GM19099 (cell line): ENCODE measurements at regions not wholly inside any gene's neighbourhood (a gene's known extent, or its start where the extent isn't known, plus 50 kb on each side); places are given as distances from the start of the nearest gene placed in this dataset.

Source experiments
- POLR2A ChIP-seq: IDR thresholded peaks from 3 replicates; pipeline ENCODE4 v1.6.1; 2011; ENCODE audit warnings: low read depth; ENCODE audit not compliant: insufficient read length; ENCODE audit errors: extremely low read depth

DNA sequence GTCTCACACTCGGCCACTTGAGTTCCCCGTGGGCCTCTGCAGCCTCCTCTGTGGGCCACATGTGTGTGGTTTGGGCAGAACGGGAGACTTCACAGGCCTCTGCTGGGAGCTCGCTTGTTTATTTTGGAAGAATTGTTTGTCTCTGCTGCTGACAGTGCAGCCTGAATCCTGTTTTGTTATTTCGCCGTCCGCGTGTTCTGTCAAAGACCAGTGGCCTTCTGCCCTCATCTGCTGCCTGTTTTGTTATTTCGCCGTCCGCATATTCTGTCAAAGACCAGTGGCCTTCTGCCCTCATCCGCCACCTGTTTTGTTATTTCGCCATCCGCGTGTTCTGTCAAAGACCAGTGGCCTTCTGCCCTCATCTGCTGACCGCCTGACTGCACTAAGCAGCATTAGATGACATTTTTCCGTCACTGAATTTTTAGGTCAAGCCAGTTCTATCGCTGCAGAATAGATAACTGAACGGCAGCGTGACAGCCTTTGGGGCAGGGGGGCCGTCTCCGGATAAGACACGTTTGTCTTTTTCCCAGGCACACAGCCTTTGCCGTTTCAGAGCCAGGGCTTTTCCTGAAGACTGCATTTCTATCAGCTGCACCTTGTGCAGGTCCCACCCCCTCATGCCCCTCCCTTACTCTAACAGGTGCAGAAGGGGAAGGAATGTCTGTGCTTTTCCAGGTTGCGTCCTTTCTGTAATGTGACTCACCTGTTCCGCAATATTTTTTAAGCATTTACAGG, 158.5 kb upstream of the AFDN start:
- no peak for TF ChIP-seq POLR2A

DNA sequence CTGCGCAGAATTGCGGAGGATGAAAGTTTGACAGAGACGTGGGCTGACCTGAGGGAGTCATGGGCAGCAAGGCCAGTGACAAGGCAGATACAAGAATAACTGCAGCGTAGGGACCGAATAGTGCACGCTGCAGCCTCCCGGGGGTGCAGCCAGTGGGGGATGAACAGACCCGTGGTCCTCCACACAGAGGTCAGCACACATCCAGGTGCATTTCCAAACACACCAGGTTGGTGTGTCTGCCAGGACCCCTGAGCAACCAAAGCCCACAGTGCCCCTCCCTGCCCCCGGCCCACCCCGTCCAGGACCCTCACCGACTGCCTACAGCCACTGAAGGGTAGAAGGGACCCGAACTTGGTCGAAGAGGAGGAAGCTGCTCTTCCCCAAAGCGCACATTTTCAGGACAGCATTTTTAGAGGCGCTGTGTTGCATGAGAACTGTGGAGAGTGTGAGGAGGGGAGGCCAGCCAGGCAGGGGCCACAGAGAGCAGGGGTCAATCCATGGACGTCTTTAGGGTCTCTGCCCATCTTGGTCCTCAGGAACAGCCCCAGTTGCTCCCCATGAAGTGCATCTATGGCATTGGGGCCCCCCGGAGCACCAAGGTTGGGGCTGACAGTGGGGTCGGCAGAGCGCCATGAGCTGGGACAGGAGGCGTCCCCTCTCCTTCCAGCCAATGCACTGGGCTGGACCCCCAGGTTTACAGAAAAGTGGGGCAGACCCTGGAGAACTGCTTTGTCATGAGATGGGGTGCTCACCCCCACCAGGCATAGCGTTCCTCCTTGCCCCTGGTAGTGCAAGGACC, 157.8 kb upstream of the AFDN start:
- TF ChIP-seq POLR2A: no peak

DNA sequence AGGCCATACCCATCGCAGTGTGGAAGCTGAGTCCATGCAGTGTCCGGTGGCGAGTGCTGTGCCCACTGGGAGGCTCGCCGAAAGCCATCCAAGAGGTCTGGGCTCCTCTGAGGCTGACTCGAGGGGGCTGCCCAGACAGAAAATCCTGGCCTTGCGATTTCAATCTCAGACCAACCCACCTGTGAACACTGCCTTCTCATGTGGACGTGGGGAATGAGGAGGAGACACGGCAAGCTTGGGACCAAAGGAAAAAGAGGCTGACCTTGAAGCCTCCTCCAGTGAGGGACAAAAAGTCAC, 157.2 kb upstream of the AFDN start:
- TF ChIP-seq POLR2A: no peak

DNA sequence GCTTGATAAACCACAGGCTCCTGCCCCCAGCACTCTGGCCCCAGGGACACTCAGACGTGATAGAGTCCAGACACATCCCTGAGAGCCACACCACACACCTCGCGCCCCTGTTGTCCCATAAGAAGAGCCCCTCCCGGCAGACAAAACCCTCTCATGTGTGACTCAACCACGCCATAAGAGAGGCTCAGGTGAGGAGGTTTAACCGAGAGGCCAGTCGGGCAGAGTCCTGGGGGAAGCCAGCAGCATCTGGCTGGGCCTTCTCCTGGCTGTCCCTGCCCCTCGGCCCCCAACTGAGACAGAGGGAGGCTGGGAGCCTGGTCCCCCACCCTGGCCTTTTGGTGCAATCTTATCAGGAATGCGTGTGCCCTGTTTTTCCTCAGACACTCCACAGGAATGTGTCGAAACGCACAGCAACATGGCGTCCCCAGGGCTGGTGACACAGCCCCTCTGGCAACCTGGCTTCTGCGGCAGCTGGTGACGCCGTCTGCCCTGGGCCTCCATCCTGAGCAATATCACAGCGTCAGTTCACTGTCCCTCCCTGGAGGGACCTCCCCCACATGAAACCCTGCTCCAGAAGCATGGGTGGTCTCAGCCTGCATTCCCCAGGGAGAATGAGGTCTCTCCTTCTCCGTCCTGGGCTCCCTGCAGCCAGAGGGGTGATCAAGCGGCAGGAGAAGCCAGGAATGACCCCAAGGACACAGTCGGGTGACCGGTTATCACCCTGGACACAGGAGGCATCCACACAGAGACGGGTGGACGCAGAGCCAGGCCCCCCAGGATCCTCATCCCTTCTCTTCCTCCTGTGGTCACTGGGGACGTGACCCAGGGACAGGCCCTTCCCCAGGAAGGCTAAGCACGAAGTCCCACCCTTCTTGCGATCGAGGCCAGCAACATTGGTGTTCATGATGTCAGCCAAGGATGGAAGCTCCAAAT, 156.6 kb upstream of the AFDN start:
- no peak for TF ChIP-seq POLR2A

DNA sequence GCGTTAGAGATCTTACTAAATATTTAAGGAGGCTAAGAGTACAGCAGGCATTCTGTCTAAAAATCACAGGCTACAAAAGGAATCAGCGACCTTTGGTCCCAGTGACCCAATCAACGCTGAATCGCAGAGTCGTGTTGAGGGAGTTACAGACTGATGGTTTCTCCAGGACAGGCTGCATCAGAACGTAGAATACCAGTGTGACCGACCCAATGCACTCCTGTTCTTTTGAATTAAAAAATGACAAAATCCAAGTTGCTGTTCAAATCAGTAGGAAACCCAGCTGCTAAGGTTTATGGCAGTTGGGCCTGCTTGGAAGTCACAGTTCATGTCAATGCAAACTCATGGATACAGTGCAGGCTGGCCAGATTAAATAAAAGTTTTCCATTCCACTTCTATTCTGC, 155.8 kb upstream of the AFDN start:
- no peak for TF ChIP-seq POLR2A

DNA sequence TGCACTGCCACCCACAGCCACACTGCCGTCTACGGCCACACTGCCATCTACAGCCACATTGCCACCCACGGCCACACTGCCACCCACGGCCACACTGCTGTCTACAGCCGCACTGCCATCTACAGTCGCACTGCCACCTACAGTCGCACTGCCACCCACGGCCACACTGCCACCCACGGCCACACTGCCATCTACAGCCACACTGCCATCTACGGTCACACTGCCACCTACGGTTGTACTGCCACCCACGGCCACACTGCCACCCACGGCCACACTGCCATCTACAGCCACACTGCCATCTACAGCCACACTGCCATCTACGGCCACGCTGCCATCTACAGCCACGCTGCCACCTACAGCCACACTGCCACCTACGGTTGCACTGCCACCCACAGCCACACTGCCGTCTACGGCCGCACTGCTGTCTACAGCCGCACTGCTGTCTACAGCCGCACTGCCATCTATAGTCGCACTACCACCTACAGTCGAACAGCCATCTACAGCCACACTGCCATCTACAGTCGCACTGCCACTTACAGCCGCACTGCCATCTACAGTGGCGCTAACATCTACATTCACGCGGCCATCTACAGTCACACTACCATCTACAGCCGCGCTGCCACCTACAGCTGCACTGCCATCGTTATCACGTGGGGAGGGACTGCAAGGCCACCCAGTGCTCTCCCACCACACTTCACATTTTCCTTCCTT, 154.6 kb upstream of the AFDN start:
- TF ChIP-seq POLR2A: no peak

DNA sequence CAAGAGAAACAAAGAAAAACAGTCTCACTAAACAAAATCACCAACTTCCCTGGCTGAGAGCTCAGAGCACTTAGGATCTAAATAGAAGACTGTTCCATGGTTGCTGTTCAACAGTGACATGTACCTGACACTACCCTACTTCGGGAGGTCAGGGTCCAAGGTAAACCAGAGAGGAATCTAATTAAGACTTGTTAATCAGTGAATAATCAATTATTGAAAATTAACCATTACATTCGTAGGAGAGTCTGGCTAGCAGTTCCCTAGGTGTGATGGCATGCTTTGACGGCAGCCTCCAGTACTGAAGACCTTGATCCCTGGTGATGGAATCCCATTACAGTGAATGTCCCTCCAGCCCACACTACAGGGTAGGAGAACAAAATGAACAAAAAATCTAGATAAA, 154.0 kb upstream of the AFDN start:
- TF ChIP-seq POLR2A: no peak

DNA sequence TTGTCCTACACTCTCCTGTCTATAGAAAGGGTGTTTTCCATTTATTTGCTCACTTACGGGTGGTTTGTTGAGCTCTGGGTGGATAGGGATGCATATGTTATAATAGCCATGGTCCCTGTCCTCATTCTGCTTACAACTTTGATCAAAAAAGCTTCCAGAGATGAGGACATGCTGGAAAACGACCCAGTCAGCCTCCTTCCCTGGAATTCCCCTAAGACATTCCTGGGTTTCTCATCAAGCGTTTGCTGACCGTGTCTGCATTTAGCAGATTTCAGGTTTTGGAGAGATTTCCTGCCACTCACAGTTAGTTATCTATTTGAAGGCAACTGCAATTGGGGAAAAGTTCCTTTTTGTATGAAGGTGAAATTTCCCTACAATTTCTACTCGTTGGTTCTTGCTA, 152.8 kb upstream of the AFDN start:
- no peak for TF ChIP-seq POLR2A

DNA sequence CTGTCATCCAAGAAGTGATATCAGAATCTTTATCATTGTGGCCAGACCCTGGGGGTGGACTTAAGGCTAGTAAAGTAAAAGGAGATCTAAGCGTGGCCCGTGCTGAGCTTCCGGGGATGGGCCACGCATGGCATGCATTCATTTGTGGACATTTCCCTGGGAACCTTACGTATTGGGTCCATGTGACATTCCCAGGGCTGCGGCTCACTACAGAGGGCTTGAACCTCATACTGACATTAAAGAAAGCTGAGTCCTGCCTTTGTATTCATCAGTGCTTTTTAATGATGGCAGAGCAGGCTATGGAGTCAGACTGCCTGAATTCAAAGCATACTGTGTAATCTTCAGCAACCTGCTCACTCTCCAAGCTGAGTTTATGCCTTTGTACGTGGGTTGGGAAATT, 152.2 kb upstream of the AFDN start:
- no peak for TF ChIP-seq POLR2A

DNA sequence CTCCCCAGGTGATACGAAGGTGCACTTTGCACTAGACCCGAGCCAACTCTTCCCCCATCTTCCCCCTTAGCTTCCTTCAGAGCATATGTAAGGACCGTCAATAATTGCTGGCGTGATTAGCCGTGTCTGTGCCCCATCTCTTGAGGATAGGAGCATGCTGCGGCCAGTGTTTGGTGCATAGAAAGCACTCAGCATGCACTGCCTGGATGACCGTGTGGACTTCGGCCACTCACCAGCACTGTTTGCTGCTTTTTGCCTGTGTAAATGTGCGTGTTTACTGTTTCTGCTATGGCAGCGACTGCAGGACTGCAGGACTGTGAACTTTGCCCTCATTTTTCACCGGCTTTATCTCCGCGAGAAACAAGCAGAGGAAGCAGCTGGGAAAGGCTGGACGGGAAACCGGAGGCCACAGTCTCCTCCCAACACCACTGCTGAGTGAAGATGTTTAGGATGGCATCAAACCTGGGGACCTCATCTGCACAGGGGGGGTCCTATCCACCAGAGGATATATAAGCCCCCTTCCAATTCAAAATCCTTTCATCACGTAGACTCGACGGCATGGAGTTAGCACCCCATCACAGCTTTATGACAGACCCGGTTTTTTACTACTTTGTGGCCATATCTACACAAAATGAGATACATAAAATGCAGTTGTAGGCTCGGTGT, 150.6 kb upstream of the AFDN start:
- no peak for TF ChIP-seq POLR2A

DNA sequence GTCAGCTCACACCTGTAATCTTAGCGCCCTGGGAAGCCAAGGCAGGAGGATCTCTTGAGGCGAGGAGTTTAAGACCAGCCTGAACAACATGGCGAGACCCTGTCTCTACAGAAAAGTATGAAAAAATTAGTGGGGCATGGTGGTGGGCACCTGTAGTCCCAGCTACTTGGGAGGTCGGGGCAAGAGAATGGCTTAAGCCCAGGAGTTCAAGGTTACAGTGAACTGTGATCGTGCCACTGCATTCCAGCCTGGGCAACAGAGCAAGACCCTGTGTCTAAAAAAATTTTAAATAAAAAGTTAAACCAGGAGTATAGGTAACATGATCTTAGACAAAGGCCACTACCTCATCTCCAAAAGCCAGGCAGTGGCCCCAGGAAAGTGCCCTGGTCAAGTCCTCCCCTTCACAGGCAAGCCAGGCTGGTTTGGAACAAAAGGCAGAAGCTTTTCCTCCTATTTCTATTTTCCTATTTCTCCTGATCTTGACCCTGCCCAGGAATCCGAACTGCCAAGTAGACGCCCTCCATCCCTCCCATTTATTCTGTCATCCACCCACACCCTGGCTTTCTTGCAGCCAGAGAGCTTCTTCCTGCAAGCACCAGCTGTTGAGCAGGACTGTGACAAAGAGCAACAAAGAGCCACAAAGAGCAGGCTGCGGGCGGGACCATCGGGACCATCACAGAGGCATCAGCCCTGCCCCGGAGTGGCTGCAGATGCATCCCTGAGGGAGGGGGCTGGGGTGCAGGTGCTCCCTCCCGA, 149.9 kb upstream of the AFDN start:
- no peak for TF ChIP-seq POLR2A

DNA sequence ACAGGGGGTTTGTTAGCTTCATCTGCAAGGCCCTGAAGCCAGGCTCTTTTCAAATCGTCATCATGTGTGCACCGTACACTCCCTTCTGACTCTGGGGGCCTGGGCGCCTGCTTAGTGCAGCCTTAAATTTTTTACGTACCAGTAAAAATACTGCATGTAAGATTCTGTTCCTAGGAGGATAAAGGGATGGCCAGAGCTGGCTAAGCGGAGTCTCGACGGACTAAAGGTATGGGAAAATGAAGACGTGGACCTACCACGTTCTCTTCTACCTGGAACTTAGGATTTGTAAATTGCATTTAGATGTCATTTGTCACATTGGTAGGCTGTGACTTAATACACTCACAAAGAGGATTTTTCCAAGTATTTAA, 149.3 kb upstream of the AFDN start:
- TF ChIP-seq POLR2A: no peak

DNA sequence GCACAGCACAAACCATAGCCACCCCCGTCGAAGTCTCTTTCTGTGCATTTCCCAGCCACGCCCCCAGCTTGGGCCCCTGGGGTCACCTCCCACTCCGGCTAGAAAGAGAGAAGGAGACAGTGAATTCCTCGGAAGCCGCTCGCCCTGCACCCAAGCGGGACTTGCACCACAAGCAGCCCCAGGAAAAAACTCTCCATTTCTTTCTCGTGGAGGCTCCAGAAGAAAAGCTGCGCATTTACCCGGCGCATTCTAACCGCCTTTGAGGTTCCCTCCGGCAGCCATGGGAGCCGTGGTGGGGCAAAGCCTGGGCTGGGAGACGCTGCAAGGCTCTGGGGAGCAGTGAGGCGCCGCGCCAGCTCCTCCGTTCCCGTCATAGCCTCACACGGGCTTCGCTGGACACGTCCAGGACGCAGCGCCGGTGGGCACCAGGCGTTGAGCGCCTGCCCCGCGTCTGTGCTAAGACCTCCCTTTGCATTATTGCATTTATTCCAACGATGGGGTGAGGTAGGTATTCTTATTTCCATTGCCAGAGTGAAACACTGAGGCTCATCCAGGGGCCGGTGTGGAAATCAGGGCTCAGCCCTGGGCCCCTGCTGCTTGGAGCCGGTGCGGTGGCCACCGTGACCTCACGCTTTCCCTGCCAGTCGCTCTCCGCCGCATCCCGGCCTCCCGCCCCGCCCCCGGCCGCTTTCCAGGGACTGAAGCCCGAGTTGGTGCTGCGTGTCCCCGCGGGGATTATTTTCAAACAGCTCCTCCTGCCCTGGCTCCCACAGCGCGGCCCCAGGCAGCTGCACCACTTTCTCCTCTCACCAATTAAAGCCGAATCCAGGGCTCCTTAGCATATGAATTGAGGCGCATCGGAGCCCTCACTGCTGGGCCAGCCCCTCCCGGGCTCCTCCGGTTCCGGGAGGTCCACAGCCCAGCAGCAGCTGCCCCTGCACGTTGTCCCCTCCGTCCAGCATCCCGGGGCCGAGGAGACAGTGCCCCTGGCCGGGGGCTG, 148.3 kb upstream of the AFDN start:
- TF ChIP-seq POLR2A: no peak

DNA sequence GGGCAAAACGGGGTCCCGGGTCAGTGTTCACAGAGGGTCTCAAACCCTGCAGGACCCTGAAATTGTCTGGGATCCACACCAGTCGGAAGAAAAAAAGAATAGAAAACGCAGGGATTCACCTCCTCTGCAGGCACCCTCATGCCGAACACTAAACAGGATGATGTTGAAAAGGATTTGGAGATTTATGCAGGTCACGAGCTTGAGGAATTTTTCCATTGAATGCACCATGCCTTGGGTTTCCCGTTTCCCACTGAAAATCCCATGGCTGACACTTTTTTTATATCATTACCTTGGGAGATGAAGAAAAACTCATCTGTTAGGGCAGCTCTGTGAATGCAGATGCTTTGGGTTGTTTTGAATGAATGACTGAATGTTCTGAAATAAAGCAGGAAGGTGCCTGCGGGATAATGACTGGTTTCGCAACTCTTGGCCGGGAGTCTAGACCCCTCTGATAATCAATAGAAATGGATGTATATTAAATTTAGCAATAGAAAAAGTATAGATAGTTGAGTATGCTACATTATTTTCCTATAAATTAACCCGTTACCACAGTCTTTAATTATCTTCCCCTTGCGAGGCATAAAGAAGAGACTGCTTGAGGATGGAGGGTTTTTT, 147.5 kb upstream of the AFDN start:
- no peak for TF ChIP-seq POLR2A
